GM10266 (cell line): ENCODE measurements at regions not wholly inside any gene's neighbourhood (a gene's known extent, or its start where the extent isn't known, plus 50 kb on each side); places are given as distances from the start of the nearest gene placed in this dataset.

Experiments
- DNase-seq: peaks from one replicate; pipeline ENCODE4 v3.0.0; 2012; ENCODE audit errors: extremely low spot score
- CTCF ChIP-seq: IDR thresholded peaks from 2 replicates; pipeline ENCODE4 v1.5.1; 2012; ENCODE audit warnings: mild to moderate bottlenecking, low read depth; ENCODE audit not compliant: control insufficient read depth, insufficient read depth; ENCODE audit errors: missing control alignments

- TF ChIP-seq CTCF: no peak
Observed at GRCh38 chr13:40148101-40148500, 492.6 kb downstream of the COG6 start.

GRCh38 chr13:40148742-40149141 lies 493.3 kb downstream of the COG6 start:
- no peak for TF ChIP-seq CTCF
- DNase-seq: no peak

More at GRCh38 chr13:40148101-40148500, 492.6 kb downstream of the COG6 start:
- no peak for DNase-seq

- no peak for TF ChIP-seq CTCF
- no peak for DNase-seq
Observed at GRCh38 chr13:40149611-40150274, 494.3 kb downstream of the COG6 start.

GRCh38 chr13:40151673-40152072 lies 496.2 kb downstream of the COG6 start:
- no peak for DNase-seq
- no peak for TF ChIP-seq CTCF

- TF ChIP-seq CTCF: no peak
- no peak for DNase-seq
Observed at GRCh38 chr13:40152145-40152544, 496.7 kb downstream of the COG6 start.

GRCh38 chr13:40152922-40153321 lies 497.5 kb downstream of the COG6 start:
- no peak for DNase-seq
- TF ChIP-seq CTCF: no peak

GRCh38 chr13:40153516-40153915 lies 498.1 kb downstream of the COG6 start:
- TF ChIP-seq CTCF: no peak

More at GRCh38 chr13:40153516-40153915, 498.1 kb downstream of the COG6 start:
- DNase-seq: no peak
